ENCODE measurements at regions not wholly inside any gene's neighbourhood (a gene's known extent, or its start where the extent isn't known, plus 50 kb on each side); places are given as distances from the start of the nearest gene placed in this dataset.

GRCh38 chr2:173669271-173669853 is 295.8 kb downstream of the SP3 start:
- Histone ChIP-seq H3K9me3 (no peaks in the 10 kb centered on the region), H3K4me3 (no peak overlapping the region), H3K4me2 (no peak overlapping the region), H3K27ac (no peak overlapping the region), H3K4me1 (peaks cover 6% of the 10 kb centered on the region; the same call in 1 of the 3 replicates)
- POLR2A ChIA-PET = no interaction called here
- DNase-seq (ENCODE audit: low read depth in 1 of 2, low spot score in 1 of 2) (no peak), ATAC-seq (no peak), FAIRE-seq (no peak)
- 88% methylated on average over 1 of the region's 1 CpG for WGBS (ENCODE audit: missing lambda C conversion rate)
- TF ChIP-seq ESRRA (IDR thresholded peaks at IDR 0.05; ENCODE audit: borderline replicate concordance, low read length) (no peak), JUN (IDR thresholded peaks at IDR 0.05) (no peak), MAFK (IDR thresholded peaks at IDR 0.05; ENCODE audit: partially characterized antibody) (no peak), NPAS2 (CRISPR knock-in tag; IDR thresholded peaks at IDR 0.05; ENCODE audit: borderline replicate concordance) (no peak), HOXB13 (CRISPR knock-in tag; IDR thresholded peaks at IDR 0.05; ENCODE audit: low read depth) (no peak), PBX3 (IDR thresholded peaks at IDR 0.05) (no peak), ZSCAN20 (CRISPR knock-in tag; IDR thresholded peaks at IDR 0.05) (no peak), ZNF302 (CRISPR knock-in tag; IDR thresholded peaks at IDR 0.05) (no peak), EHF (CRISPR knock-in tag; IDR thresholded peaks at IDR 0.05) (no peak), FOSB (CRISPR knock-in tag; IDR thresholded peaks at IDR 0.05) (no peak), ZFP36 (IDR thresholded peaks at IDR 0.05; ENCODE audit: borderline replicate concordance, partially characterized antibody) (no peak), RARB (CRISPR knock-in tag; IDR thresholded peaks at IDR 0.05) (no peak), BCL3 (IDR thresholded peaks at IDR 0.05) (no peak), BHLHE40 (IDR thresholded peaks at IDR 0.05; ENCODE audit: low read depth, low read length) (no peak), HMGXB4 (CRISPR knock-in tag; IDR thresholded peaks at IDR 0.05; ENCODE audit: borderline replicate concordance) (no peak), EP300 (IDR thresholded peaks at IDR 0.05) (no peak), ZC3H11A (IDR thresholded peaks at IDR 0.05) (no peak), KDM1A (IDR thresholded peaks at IDR 0.05; ENCODE audit: low read depth) (no peak), HOXA7 (CRISPR knock-in tag; IDR thresholded peaks at IDR 0.05) (no peak), KDM5A (IDR thresholded peaks at IDR 0.05) (no peak)
- CTCF ChIA-PET = no interaction called here

- ChIA-PET POLR2A (no interaction called here), CTCF (interaction anchor here (1.0 kb wide), 1 partner anchor 221 kb away, joined by 3 read pairs; no protein-coding TSS in a partner anchor)
- no peaks in the 10 kb centered on the region for H3K9me3 ChIP-seq
- DNase-seq (ENCODE audit: low read depth in 1 of 2, low spot score in 1 of 2) (no peak), ATAC-seq (no peak), FAIRE-seq (no peak)
- H3K4me3 ChIP-seq = no peak overlapping the region
- H3K4me2 ChIP-seq = no peak overlapping the region
- peaks cover 6% of the 10 kb centered on the region; the same call in 1 of the 3 replicates for H3K4me1 ChIP-seq
- TF ChIP-seq EHMT2 (IDR thresholded peaks at IDR 0.05; ENCODE audit: low read depth) = no peak
- no peak for TF ChIP-seq SREBF2 (IDR thresholded peaks at IDR 0.05)
- no peak for TF ChIP-seq POLR2AphosphoS2 (conservative IDR thresholded peaks at IDR 0.05; ENCODE audit: low read length)
- TF ChIP-seq EP300 (IDR thresholded peaks at IDR 0.05) = no peak
- no peak for TF ChIP-seq RFX5 (IDR thresholded peaks at IDR 0.05)
- no peak for TF ChIP-seq BHLHE40 (IDR thresholded peaks at IDR 0.05; ENCODE audit: low read depth, low read length)
- H3K27ac ChIP-seq = no peak overlapping the region
Measured at GRCh38 chr2:173669888-173670287, 295.3 kb downstream of the SP3 start.

Measured in A549 (cell line).